ENCODE measurements at regions not wholly inside any gene's neighbourhood (a gene's known extent, or its start where the extent isn't known, plus 50 kb on each side); places are given as distances from the start of the nearest gene placed in this dataset.
"Not testable (repeated sequence)": the region's sequence is repeated elsewhere in the genome, so short reads cannot be mapped to it uniquely, and the experiment has no call there.

DNA sequence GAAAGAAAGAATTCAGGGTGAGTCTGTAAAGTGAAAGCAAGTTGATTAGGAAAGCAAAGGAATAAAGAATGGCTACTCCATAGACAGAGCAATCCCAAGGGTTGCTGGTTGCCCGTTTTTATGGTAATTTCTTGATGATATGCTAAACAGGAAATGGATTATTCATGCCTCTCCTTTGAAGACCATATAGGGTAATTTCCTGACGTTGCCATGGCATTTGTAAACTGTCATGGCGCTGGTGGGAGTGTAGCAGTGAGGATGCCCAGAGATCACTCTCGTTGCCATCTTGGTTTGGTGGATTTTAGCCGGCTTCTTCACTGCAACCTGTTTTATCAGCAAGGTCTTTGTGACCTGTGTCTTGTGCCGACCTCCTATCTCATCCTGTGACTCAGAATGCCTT is 287.4 kb upstream of the ERCC4 start:
- not testable (repeated sequence) for DNase-seq

DNA sequence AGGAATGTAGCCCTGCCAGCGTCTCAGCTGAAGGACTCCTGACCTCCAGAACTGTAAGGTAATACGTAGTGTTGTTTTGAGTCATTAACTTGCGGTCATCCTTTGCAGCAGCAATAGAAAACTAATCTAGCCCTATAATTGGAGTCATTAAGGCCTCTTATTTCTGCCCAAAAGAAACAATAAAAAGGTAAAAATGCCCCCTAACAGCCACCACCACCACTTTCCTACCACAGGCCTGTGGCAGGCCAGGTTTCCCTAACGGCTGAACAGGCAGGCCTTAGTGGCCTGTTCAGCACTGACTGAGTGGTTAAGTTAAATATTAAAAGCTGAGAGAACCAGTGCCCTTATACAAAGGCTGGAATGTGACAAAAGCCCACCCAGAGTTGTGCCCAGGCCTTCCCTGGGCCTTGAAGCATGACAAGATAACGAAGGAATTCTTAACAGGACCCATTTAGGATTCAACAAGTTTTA is 286.5 kb upstream of the ERCC4 start:
- no peak for DNase-seq

DNA sequence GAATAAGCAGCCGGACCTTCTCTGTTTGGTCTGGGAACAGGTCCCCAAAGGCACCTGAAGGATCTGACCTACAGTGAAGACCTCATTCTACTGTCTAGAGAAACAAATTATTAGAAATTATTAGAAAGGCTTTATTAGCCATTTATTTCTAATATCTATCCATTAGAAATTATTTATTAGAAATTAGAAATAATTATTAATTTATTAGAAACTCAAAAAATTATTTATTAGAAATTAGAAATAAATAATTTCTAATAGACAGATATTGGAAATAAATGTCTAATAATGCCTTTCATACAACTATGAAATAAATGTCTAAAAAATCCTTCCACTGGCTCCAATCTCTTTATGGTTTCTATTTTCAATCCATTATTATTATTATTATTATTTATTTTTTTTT is 285.7 kb upstream of the ERCC4 start:
- DNase-seq, result no peak

DNA sequence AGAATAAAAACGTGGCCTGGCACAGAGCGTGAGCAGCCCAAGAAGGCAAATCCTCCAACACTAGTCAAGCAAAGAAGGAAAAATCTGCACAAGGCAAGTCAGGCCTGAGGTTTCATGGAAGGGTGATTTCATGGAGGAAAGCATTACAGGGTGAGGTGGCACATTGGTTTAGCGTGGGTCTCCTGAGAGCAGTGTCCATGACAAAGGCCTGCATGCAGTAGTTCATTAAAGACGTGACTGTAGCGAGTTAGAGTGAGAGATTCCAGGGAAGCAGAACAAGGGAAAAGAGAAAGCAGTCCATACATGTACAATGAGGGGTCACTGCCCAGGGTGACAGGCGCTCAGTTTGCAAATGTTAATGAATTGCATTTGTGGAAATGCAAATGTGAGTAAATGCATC is 285.0 kb upstream of the ERCC4 start:
- DNase-seq, result no peak

DNA sequence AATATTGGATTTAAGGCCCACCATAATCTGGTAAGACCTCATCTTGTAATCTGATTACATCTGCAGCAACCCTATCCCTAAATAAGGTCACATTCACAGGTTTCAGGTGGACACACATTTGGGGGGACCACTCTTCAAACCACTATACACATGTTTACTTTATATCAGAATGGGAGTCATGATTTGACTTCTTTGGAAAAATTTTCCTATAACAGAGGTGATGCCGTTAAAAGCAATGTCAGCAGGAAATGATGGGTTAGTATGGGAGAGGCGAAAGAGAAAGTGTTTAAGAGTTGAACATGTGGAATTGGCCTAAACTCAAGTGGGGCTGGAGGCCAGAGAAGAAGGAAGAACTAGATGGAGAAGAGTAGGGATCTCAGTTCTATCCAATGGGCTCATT is 281.7 kb upstream of the ERCC4 start:
- DNase-seq, result no peak

DNA sequence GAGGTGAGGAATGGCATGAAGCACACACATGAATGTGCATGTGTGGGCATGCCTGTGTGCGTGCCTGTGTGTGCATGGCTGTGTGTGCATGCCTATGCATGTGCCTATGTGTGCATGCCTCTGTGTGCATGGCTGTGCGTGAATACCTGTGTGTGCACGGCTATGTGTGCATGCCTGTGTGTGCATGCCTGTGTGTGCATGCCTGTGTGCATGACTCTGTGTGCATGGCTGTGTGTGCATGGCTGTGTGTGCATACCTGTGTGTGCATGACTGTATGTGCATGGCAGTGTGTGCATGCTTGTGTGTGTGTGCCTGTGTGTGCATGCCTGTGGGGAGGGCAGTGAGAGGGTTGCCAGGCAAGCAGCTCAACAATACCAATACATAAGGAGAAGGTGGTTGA is 276.5 kb upstream of the ERCC4 start:
- DNase-seq, result no peak

DNA sequence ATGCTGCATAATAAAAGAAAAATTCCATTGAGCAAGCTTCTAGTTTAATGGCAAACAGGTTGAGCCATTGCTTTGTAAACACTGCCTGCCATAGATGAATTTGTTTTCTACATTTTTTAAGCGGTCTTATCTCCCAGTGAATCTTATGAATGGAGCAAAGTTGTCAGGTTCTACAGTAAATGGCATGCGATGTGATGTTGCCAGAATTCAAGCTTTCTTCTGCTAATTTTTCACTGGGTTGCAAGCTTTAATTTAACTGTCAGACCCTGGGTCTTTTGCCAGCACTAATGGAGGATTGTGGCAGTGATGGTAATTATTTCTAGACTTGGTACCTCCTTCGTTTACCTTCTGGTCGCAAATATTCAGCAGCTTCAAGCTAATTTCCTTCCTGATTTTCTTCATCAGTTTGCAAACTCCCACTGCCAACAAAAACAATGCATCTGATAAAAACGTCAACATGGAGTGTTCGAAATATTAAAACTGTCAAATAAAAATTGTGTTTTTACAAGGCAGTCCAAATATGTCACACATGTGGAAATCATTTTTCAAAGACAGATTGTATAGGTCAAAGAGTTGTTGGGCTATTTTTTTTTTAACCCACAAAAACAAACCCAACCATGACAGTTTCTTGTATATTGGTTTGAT is 274.2 kb upstream of the ERCC4 start:
- DNase-seq, result no peak

DNA sequence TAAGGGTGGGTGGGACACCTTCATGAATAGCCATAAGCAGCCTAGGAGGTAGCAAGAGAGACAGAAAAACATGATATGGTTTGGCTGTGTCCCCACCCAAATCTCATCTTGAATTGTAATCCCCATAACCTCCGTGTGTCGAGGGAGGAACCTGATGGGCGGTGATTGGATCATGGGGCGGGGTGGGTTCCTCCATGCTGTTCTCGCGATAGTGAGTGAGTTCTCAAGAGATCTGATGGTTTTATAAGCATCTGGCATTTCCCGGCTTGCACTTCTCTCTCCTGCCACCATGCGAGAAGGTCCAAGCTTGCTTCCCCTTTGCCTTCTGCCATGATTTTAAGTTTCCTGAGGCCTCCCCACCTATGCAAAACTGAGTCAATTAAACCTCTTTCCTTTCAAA is 259.1 kb upstream of the ERCC4 start:
- no peak for DNase-seq

DNA sequence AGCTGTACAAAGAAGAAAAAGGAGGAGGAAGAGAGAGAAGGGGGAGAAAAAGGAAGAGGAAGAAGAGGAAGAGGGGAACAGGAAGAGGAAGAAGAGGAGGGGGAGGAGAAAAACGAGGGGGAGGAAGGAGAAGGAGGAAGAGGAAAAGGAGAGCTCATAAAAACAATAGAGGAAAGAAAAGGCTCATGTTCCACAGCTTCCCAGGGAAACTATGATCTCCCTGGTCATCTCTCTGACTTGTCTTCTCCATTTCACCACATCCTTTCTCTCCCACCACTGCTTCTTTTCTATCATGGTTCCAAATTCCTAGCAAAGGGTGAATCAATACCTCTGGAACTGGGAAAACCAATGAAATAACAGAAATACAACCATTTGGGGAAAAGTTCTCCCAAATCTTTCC is 254.1 kb upstream of the ERCC4 start:
- DNase-seq, result no peak

DNA sequence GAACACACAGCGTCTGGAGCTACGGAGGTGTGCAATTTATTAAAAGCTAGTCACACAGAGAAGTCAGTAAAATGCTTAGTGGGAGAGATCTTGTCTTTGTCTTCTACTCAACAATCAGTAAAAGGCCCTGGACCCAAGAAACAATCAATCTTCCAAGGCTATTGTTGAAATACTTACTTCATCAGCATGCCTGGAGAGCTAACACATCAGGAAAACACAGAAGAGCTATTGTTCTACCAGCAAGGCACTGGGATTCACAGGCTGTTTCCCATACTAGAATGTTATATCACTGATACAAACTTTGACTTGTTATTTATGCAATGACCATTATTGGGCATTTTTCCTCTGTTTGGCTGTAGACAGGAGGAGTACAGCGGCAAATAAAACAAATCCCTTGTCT is 247.8 kb upstream of the ERCC4 start:
- DNase-seq, result no peak

DNA sequence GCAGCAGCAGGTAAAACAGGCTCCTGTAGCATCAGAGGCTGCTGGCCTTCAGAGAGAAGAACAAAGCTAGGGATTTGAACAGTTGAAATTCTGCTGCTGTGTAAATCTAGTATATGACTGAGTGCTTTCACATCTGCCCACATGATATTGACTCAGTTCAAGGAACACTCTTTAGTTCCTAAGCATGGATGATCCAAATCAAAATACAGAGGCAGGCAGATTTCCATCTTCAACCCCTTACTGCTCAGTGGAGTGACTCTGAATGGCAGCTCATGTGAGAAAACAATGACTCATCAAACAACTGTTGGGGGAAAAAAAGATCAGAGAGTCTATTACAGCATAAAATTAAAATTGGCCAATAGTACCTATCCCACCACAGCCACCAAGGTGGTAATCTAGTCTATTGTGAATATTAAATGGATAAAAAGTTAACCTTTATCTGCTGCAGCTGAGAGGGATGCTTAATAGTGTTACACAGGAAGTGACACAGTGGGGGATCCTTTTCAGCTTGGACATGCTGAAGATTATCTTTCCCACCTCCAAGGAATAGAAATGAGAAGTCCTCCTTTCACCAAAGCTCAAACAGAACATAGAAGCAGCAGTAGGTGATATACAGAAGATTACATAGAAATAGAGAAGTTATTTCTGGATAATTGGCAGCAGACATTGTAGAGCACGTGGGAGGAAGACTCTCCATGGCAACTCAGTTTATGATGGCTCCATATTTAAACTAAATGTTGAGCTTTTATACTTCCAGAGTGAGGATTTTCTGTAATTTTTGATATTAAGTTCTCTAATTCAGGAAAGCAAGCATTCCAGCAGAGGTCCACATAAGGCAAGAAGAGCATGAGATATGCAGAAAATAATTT is 239.7 kb upstream of the ERCC4 start:
- DNase-seq, result no peak

DNA sequence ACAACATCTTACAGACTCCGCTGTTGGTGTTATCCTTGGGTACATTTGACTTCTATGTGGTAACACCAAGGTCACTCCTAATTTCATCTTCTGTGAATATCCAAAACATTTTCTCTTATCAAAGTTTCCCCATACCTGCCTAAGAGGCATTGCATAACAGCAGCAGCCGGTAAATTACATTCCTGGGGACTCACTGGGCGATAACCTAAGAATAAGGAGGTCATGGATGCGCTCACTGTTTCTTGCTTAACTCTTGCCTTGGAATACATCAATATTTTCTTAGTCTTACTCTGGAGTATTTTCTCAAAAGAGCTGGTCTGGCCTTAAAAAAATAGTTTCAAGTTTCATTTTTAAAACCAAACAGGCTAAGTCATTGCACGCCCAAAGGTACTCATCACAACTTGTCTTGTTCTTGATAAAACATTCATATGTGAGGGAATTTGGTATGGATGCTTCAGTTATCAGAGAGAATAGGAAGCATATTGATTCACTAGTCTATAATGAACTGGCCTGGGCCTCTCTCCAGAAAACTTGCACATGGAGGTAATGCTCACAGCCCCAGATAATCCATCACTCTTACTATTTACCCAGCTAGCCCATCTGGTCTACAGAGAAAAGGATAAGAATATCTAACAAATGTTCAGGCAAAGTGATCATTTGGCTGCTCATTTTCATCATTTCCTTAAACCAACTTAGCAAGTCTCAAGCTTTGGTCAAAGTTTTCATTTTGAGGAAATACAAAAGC is 235.0 kb upstream of the ERCC4 start:
- DNase-seq, result no peak

DNA sequence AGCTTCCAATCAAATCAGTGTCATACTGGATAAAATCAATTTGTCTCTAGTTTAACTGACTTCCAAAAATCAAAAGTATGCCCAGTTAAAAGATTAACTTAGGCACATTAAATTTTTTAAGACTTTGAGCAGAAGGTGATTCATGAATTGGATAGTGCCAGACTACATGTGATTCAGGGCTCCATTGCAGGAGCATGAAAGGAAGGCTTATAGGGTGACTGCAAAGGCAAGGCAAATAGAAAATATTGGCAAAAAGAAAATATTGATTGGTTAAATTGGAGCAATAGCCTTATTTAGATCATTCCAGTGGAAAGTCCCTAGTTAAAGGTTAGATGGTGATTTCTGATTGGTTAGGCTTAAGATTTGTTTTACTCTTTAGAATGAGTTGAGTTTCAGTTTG is 223.9 kb upstream of the ERCC4 start:
- DNase-seq, result no peak

DNA sequence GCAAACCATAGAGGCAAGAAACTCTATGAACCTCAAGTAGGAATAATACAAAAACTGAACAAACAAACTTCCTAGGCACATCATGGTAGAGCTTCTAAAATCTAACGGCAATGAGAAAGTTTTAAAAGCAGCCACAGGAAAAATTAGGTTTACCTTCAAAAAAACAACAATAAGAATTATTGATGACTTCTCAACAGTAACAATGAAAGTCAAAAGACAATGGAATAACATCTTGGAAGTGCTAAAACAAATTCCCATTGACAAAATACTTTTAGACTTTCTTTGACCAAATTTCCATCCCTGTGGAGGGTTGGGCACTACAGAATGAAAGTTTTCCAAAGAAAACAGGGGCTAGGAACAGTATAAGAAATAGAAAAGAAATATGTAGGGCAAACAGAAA is 222.9 kb upstream of the ERCC4 start:
- no peak for DNase-seq

DNA sequence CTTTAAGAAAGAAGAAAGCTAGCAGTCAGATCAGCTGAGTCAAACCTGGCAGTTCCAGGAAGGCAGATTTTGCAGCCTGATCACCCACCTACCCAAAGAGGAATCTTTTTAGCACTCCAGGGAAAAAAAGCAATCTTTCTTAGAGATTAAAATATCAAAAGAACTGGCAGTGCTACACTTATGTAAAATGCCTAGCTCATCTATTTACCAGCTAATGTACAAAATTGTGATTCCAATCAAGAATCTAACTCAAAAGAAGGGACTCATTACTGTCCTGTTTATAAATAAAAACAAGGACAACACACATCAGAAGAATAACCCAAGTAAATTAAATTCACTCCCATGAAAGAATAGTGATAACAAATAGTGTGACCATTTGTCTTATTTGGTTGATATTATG is 222.4 kb upstream of the ERCC4 start:
- DNase-seq, result no peak

DNA sequence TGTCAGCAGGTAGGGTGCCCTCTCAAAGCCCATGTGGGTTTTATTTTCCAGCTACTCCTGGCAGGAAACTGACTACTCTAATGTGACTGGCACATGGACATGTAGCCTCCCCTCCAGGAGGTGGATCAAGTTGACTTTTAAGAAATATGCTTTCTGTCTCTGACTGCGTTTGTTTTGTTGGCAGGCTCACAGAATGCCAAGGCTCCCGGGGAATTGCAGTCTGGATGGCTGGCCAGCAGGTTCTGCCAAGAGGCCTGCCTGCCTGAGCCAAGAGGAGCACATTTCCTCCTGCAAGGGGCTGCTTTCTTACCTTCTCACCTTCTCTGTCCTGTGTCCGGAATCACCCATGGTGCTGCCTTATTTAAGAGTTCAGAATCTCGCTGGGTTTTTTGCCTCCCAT is 217.3 kb upstream of the ERCC4 start:
- no peak for DNase-seq

DNA sequence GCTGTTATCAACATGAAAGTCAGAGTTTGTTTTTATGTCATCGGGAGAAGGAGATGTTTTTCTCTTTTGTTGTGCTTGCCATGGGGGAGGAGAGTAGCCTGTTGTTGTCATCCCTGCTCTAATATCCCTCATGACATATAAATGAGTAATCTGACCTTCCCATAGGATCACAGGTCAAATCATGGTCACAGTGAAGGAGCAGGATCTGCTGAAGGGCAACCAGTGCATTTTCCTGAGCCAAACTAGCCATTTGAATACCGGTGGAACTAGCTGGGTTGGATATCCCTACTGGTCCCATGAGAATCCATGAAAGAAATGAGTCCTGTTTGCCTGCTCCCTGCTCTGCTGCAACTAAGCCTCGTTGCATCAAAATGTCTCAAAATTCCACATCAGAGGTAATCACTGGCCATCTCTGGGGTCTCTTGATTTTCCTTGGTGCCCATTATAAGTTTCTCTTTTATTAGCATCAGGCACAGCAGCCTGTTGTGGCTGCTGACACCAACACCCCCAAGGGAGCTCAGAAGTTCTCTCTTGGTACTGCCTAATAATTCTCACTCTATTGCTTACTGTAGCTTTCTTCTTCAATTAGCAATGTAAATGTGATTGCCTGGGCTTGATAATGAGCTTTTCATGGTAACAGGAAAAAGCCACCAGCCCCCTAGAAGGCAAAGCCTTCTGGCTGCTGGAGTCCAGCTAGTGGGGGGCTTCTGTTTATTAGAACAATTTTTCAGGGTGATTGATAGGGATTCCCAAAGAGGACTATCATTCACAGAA is 211.4 kb upstream of the ERCC4 start:
- no peak for DNase-seq

DNA sequence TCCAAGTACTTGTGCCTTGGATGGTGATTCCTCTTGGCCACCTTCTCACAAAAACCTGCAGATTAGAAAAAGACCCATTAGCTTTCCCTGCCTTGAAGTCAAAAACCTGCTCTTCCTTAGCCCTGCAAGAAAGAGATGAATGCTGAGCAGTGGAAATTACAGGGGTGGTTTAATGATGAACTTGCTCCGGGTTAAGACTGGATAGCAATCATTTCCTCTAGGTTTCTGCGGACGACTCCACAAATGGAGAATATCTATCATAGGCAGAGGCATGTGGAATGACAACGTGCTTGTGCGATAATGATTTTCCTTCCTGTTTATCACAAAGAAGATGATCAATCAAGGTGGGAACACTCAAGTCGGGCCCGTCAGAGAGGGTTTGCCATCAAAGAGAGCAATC is 201.2 kb upstream of the ERCC4 start:
- no peak for DNase-seq

DNA sequence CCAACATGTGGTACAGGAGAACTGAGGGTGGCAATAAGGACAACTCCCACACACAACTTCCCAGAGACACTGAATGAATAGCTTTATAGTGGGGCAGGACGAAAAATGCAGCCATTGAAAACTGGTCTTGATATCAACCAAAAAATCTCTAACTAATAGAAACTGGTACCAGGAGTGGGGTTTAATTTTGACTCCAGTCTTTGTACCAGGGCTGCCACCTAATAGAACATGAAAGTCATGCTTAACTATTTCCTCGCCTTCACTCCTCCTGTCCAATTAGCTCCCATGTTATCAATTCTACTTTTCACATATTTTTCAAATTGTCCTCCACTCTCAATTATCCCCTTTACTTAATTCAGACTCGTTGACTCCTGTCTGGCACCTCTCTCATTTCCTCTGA is 192.0 kb upstream of the ERCC4 start:
- no peak for DNase-seq

DNA sequence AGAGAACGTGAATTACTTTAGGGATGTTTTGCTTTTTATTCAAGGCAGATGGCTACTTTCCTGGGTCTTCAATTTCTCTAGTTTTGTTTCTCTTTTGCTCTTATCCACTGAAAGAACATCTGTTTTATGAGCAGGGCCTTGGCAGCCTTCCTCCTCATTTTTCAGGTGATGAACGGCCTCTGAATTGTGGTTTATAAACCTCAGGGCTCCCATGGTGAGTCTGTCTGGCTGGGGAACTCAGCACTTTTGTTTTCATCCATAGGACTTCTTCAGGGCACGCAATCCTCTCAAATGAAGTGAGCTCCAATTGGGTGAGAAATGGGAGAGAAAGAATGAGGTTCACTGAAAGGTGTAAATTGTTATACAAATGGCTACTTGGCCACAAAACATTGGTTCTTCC is 186.4 kb upstream of the ERCC4 start:
- no peak for DNase-seq

DNA sequence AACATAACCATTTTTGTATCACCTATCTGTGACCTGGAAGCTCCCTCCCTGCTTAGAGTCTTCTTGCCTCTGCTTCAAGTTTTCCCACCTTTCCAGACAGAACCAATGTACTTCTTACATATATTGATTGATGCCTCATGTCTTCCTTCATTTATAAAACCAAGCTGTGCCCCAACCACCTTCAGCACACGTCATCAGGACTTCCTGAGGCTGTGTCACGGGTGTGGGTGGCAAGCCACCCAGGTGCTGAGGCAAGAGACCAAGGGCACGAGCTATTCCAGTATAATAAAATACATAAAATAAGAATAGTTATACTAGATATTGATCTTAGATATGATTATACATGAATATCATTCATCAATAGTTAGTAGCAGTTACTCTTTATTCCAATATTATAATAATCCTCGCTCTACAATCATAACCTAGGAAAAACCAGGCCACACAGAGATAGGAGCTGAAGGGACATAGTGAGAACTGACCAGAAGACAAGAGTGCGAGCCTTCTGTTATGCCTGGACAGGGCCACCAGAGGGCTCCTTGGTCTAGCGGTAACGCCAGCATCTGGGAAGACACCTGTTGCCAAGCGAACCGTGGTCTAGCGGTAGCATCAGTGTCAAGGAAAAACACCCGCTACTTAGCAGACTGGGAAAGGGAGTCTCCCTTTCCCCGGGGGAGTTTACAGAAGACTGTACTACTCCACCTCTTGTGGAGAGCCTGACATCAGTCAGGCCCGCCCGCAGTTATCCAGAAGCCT is 180.2 kb upstream of the ERCC4 start:
- DNase-seq, result not testable (repeated sequence)

DNA sequence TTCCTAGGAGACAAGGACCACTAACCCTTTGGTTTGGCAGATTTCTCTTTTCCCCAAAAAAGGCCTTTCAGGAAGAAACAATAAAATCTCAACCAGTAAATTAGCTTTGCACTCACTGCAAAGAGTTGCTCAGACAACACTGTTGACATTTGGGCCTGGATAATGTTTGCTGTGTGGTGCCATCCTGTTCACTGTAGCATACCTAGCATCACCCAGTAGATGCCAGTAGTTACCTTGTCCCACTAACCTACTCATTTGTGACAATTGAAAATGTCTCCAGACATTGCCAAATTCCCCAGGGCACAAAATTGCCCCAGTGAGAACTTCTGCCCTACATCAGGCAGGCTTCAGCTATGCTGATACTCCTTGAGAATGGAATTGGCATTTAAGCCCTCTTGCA is 177.0 kb upstream of the ERCC4 start:
- no peak for DNase-seq

All from hematopoietic multipotent progenitor cell treated with erythropoietin and hydrocortisone succinate and interleukin-3 and kit ligand, for 4 days (in vitro differentiated cells).